Islet precursor cell (in vitro differentiated cells): ENCODE measurements at regions not wholly inside any gene's neighbourhood (a gene's known extent, or its start where the extent isn't known, plus 50 kb on each side); places are given as distances from the start of the nearest gene placed in this dataset.

Experiments used
- DNase-seq: peaks from one replicate; pipeline ENCODE4 v3.0.0-alpha.2; 2018

DNA sequence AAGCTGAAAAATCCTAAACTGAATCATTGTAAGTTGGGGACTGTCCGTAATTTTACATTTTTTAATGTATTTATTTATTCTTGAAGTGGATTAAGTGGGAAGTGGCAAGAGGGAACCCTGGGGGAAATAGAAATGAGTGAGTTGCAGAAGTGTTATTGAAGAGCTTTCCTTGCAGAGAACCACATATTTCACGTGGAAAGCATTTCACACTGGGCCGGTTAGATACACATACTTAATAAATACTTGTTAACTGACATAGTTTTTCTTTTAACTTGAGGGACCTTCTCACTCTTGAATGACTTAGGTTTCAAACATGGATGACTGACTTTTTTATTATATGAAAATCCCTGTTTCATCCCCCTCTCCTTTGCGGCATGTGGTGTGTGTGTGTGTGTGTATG, 239.3 kb downstream of the LMO4 start:
- DNase-seq = no peak

DNA sequence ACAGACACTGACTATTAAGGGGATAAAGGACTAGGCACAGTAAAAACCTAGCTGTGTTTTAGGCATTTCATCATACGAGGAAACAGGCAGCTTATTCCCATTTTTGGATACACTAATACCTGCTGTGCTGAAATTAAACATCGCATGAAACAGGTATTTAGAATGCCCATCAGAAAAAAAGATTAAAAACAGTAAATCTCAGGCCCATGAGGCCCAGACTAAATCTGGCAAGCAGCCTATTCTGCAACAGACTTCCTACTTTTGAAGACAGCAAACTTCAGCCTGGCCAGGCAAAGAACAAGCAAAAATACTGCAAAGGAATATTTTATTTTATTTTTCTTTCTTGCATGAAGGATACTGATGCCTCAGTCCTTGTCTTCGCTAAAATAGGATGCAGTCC, 240.2 kb downstream of the LMO4 start:
- no peak for DNase-seq

DNA sequence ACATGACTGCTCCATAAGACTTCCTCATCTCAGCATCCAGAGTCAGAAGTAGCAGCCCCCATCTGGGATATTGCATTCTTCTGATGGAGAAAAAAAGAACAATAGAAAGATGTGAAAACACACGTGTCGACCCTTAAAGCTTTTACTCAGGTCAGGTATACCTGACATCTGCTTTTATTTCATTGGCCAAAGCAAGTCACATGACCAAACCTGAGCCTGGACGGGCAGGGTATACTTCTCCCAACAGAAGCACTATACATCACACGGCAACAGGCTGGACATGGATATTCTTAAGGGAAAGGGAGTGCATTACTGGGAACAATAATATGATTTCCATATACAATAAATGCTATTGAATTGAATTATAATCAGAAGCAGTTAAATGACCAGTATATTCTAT, 243.3 kb downstream of the LMO4 start:
- DNase-seq = no peak

DNA sequence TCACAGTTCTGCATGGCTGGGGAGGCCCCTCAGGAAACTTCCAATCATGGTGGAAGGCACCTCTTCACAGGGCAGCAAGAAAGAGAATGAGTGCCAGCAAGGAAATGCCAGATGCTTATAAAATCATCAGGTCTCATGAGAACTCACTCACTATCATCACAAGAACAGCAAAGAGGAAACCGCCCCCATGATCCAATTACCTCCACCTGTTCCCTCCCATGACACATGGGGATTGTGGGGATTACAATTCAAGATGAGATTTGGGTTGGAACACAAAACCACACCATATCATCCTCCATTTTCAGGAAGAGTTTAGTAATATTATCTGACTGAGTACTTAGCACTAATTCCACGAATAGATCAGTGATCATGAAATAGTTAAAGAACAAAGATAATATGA, 244.2 kb downstream of the LMO4 start:
- DNase-seq = no peak

DNA sequence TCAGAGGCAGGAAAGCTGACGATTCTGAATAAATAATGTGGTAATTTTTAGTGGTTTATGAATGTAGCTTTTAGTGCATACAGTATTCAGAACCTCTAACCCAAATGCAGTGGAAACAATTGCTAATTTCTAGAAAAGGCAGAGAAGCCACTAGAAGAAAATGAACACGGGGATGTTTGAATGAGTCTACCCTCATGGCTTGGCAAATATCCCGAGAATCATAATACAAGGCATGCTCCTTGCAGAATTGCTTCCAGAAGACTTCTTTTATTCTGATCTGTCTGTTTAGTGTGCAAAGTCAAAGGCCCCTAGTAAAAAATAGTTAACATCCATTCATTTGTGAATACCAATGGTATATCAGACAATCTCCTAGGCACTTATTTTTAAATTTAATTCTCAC, 246.8 kb downstream of the LMO4 start:
- DNase-seq = no peak

DNA sequence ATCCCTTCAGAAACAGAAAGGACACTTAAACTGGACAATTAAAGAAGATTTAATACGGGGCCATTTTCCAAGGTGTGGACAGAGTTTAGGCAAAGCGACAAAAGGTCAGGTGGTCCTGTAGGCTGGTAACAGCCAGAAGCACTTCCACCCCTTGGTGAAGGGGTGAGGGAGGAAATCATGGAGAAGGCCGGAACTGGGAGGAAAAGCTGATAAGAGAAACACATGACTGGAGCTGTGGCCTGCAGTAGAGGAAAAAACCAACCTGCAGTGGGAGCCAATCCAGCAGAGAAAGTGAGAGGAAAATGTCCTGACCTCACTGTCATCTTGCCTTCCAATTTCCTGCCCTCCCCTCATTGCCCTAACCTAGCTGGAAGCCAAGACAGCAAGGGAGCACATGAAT, 249.8 kb downstream of the LMO4 start:
- DNase-seq = no peak

DNA sequence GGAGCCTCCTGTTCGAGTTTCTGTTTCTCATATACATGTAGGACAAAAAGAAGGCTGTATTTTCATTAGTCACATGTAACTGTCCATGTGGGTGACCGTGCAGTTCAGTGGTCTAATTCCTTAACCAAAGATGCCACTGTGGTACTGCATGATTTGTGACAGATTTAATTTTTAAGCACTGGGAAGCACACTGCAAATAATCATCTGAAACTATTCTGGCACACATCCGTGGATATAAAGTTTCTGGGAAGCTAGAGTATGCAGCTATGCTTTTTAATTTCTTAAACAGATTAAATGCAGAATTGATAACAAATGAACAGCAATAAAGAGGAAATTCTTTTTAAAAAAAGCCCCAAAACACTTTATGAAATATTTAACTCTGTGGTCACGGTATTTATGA, 254.8 kb downstream of the LMO4 start:
- DNase-seq = no peak

DNA sequence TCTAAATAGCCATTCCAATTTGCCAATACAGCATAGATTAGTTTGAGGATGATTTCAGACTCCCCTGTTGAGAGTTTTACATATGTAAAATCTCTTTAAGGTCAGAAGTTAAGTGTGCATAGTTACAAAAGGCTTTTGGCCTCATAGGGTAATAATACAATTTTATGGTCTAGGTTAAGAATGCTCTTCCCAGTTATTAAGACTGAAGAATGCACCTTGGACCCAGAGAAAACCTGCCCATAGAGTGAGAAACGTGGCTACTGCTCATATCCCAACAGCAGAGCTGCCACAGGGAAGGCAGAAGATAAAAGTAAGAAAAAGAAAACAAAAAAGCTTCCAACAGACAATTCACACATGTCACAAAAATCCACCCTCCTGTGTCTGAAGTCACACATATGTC, 255.9 kb downstream of the LMO4 start:
- DNase-seq = no peak

DNA sequence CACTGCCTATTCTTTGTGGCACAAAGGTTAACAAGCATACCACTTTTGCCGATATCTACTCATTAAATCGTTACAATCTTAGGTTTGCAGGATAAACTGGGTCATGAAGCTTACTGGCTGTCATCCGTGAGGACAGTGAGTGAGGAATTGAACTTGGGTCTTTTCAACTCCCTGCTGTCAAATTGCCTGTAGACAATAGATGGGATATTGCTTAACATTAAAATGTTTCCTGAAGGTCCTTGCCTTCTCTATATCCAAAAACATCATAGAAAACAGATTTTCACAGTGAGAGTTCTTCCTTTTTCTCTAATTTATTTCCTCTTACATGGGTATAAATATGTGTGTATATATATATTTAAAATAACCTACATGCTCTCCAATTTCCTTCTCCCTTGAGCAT, 257.8 kb downstream of the LMO4 start:
- no peak for DNase-seq

DNA sequence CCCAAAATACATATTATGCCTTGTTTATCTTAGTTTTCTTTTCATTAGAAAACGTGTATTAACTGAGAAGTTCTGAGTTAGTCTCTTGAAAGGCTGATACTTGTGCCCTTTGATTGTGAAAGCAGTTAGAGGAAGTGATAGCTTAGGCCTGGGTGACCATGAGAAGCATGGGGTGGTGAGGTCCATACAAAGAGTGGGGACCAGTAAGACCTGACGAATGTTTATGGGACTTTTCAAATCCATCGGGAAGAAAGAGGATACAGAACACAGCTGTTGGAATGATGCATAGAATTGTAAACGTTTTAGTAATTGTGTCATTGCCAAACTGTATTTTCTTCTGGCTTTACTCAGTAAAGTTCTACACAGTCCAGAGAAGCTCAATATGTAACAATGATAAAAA, 259.8 kb downstream of the LMO4 start:
- no peak for DNase-seq

DNA sequence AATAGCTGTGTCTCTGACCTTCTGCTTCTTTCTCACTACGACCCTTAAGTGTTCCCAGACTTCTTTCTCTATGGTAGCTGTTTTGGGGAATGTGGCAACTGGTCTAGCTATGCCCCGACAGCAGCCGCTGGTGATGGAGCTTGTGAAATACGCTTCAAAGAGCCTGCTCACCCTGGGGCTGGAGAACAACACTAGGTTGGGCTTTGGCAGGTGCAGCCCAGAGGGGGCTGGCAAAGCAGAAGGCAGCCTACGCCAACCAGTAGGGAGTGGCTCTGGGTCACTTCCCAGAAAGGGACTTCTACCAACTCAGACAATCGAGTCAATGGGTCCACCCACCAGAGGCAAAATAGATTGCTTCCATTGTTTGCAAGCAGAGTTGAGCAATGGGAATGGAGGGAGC, 262.8 kb downstream of the LMO4 start:
- no peak for DNase-seq

DNA sequence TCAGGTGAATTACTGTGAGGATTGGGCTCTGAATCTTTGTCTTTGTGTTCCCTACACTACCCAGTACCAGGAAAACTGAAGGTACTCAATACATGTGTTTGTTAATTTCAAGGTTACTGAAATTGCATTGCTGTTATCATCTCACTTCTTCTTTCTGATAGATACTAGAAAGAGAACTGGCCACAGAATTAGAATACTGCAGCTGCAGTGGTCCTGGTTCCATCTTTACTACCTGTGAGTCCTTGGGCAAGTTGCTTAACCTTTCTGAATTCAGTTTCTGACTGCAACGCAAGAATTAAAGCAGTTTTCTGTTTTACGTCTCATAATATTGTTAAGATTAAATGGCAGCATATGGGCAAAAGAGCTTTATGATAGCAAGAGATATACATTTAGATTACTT, 263.5 kb downstream of the LMO4 start:
- DNase-seq = no peak

DNA sequence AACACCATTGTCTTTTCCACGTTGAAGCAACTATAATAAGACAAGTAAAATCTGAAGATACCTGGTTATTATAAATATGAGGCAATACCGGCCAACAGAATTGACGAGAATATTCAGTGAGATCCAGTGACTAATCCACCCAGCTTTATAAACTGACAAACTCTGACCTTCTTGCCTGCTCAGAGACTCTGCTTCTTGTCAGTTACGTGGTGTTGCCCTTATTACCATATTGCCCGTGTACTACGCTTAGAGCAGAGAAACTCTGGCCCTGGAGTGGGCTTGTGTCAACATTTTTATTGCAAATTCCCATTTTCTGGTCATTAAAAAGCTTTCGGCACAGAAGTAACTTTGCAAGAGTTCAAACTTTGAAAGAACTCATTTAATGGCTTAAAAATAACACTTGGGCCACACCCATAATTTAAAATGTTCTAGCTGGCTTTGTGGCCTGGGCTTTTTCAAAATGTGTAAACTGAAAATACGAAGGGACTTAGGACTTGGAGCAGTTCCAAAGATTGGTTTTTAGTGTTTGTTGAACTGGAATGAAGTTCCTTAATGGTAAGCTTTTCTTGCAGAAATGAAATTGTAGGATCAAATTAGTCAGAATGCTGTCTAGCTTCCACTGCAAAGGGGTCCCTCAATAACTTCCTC, 266.2 kb downstream of the LMO4 start:
- no peak for DNase-seq

DNA sequence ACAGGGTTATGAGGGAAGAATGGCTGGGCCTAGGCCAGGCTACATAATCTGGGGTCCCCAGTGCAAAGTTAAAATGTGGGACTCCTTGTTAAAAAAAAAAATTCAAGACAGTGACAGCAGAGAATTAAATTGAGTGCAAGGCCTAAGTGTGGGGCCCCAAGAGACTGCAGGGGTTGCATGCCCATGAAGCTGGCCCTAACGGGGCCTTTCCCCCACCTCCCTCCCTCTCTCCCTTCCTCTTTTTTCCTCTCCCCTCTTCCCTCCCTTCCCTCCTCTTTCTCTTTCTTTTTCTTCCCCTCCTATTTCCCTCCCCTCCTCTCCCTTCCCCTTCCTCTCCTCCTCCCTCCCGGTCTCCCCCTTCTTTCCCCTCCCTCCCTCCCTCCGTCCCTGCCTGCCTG, 266.7 kb downstream of the LMO4 start:
- DNase-seq = no peak

DNA sequence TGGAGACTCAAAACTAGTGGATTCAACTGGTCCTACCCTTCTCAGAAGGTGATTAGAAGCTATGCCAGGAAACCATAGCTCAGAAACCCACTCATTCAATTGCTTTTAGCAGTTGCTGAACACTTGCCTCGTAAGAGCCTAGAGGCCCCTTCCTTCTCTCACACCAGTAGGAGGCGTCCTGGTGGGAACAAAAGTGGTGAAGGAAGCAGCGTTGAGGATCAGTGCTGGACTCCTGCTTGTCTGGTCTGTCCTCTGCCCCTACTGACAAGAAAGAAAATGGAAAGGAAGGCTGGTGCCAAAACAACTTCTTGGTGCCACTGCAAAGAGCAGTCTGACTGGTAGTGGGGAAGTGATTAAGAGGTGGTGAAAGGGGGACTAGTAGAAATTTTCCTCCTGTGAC, 269.7 kb downstream of the LMO4 start:
- DNase-seq = peak; percentile 84

DNA sequence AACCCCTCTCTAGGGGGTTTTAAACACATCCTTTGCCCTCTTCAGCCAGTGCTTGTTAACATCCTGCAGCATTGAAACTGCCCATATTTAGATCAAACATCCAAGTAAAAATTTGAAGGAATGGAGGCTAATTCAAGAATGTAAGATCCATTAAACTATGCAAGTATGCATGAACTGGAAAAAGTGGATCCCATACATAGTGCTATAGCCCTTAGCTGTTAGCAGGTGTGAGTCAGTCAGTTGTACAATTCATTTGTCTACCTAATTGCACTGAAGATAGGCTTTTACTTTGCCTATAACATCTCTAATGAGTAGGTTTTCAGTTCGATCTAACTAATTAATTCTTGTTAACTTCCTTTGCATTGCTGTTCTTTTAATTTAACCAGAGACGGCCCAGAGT, 270.9 kb downstream of the LMO4 start:
- DNase-seq = no peak

DNA sequence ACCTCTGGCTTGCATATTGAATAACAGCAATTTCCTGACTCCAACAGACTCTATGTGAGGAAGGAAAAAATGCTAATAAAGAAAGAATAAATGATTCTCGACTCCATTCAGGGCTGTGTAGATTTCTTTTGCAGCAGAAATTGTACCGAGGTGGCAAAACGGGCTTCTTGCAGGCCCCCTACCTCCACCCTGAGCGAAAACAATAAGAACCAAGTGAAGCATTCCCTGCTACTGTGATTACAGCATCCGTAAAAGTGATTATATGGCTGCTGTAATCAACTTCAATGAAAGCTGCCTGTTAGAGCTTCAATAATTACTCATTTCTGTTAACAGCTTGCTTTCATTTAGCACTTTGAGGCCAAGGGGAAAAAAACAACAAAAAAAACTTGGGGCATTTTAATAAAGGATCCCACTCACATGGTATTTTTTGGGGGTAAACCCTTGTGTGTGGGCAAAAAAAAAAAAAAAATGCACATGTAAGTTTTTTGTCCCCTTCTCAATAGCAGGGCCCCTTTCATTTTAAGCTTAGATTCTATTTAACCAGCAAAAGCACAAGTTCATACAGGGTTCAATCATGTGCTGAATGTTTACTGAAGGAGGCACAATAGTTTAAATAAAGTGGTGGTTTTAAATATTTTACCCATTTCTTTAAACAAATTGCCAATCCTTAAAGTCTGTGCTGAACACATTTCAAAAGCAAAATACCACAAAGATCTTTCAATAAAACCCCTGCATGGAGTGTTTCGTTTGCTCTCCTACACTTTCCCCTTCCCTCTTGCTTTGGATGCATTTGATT, 271.6 kb downstream of the LMO4 start:
- no peak for DNase-seq

DNA sequence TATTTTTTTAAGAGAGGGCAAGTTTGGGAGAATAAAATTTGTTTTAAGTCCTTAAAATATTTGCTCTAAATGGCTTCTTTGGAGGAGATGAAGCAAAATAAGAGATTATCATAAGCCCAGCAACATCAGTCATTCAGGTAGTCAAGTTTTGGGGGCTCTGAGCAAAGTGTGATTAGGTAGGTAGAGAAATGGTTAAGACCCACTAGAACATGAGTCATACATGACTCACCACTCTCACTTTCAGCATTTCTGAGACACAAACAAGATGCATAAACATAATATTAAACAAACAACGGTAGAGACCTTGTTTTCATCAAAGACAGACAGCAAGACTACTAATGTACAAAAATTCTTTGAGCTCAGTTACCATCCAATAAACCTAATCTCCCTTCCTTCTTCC, 272.2 kb downstream of the LMO4 start:
- DNase-seq = no peak

DNA sequence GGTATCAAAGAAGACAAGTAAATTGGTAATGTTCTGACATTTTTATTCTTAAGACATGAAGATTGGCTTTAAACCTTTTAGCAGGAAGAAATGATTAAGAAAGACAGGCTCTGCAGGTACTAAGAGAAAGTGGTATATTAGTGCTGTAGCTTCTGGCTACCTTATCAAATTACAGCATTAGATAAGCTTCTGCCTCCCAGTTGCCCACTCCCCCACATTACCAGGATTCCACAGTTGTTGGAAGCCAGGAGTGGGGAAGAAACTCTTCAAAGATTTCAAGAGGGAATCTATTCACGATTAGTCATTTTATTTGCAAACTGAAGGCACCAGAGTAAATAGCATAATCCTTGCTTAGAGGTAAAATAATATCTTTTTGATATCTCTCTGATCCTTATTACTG, 274.9 kb downstream of the LMO4 start:
- no peak for DNase-seq

DNA sequence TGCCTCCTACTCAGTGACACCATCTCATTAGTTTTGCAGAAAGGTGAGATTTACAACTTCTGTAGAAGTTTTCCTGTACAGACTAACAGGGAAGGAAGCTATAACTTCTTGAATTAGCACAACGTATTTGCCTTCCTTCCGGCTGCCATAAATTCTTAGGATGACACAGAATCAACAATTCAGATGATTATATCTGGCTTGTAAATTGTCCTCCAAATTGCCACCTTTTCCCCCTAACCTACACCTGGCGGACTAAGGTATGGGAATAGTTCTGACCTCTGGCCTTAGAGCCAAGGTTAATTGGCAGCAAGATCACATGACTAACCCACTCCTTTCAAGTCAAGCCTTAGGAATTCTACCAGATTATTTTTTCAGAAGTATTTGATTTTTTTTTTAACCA, 284.3 kb downstream of the LMO4 start:
- no peak for DNase-seq

DNA sequence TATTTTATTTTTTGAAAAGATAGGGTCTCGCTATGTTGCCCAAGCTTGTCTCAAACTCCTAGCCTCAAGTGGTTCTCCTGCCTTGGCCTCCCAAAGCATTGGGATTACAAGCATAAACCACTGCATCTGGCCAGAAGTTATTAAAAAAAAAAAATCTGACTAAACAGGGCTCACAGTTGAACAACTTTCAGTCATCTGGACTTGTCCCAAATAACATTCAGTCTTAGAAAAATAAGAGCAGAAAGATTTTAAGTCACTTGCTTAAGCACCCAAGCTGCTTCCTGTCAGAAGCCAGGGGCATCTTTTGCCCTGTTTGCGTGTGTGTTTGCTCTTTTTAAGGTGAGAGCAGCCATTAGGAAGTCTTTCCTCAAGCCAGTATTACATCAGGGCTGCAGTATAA, 286.8 kb downstream of the LMO4 start:
- no peak for DNase-seq

DNA sequence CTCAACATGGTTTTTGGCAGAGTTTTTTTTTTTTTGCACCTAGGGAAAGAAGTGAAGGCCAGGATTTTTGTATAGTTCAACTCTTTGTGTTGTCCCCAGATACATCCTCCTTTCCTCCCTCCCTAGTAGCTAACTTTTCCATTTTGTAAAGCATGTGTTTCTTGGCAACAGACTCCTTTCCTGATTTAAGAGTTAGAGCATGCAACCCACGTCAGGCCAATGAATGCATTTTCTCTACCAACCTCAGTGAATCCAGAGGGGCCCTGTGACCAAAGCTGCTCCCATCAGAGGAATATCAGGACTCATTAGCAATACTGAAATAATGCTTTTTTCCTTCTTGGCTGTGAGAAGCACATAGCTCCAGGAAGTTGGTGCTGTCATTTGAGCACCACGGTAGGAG, 287.2 kb downstream of the LMO4 start:
- DNase-seq = no peak

DNA sequence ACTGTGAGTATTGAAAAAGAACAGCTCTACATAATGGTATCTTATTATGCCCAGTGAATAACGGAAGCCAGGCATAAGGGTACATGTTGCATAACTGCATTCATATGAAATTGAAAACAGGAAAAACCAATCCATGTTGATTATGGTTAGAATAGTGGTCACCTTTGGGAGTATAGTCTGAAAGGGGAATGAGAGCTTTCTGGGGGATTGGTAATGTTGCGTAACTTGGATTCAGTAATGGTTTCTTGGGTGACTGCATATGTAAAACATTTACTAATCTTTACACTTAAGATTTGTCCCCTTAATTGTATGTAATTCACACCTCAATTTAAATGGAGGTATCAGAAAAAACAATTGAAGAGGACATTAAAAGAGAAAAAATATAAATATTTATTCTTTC, 292.1 kb downstream of the LMO4 start:
- no peak for DNase-seq

DNA sequence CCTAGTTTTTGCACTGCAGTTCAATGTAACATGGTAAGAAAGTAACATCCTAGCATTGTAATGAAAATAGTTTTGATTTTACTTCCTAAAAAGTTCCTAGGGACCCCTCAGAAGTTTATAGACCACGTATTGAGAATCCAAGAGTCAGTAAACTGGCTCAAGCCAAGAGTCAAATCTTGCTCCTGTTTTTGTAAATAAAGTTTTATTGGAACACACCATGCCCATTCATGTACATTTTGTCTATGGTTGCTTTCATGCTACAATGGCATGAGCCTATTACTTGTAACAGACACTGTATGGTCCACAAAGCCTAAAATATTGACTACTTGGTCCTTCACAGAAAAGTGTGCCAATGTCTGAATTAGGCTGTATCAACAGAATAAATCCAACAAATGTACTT, 301.0 kb downstream of the LMO4 start:
- no peak for DNase-seq

DNA sequence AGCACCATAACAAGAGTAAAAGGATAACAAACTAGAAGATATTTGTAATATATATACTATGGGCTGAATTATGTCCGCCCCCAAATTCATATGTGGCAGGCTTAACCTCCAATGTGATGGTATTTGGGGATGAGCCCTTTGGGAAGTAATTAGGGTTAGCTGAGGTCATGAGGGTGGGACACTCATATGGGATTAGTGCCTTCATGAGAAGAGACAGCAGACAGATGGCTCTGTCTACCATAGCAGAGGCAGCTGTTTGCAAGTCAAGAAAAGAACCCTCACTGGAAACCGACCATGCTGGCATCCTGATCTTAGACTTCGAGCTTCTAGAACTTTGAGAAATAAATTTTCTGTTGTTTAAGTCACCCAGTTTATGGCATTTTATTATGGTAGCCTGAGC, 303.6 kb downstream of the LMO4 start:
- DNase-seq = no peak
